HepG2 (cell line): ENCODE measurements at regions not wholly inside any gene's neighbourhood (a gene's known extent, or its start where the extent isn't known, plus 50 kb on each side); places are given as distances from the start of the nearest gene placed in this dataset.

Source experiments
- CEBPG ChIP-seq: IDR thresholded peaks from 2 replicates; pipeline ENCODE4 v1.6.1; 2016
- DPF2 ChIP-seq: sonication (generic); formaldehyde crosslinking; IDR thresholded peaks from 2 replicates; pipeline ENCODE4 v1.4.0; 2020; ENCODE audit warnings: mild to moderate bottlenecking, low read depth, missing genetic modification reagents, borderline replicate concordance
- FOSL2 ChIP-seq: sonication (generic); formaldehyde crosslinking; IDR thresholded peaks from 2 replicates; pipeline ENCODE4 v1.4.0; 2020; ENCODE audit warnings: missing genetic modification reagents
- HNF1A ChIP-seq, 2 experiments: sonication (generic) in 1 of 2; formaldehyde crosslinking in 1 of 2; IDR thresholded peaks; 2 replicates each; pipeline versions ENCODE4 v1.4.0 to v1.6.1; 2016 to 2020; ENCODE audit warnings: borderline replicate concordance in 1 of 2, low read depth in 1 of 2, mild to moderate bottlenecking in 1 of 2, missing genetic modification reagents in 1 of 2
- HNRNPUL1 ChIP-seq: fragments of 200-400 bp; formaldehyde crosslinking; IDR thresholded peaks from 2 replicates; pipeline ENCODE4 v1.6.1; 2017; ENCODE audit warnings: low read depth, mild to moderate bottlenecking, low read length, moderate library complexity
- KAT7 ChIP-seq: IDR thresholded peaks from 2 replicates; pipeline ENCODE4 v1.6.1; 2018; ENCODE audit warnings: borderline replicate concordance, missing compliant biosample characterization
- MEIS1 ChIP-seq: sonication (generic); formaldehyde crosslinking; IDR thresholded peaks from 2 replicates; pipeline ENCODE4 v1.9.0; 2021; ENCODE audit warnings: mild to moderate bottlenecking, missing genetic modification reagents, moderate library complexity, borderline replicate concordance
- MYC ChIP-seq: sonication (generic); formaldehyde crosslinking; IDR thresholded peaks from 2 replicates; pipeline ENCODE4 v1.9.0; 2021; ENCODE audit warnings: missing genetic modification reagents, borderline replicate concordance
- PHF5A ChIP-seq: IDR thresholded peaks from one replicate; pipeline ENCODE4 v1.6.1; 2018; ENCODE audit warnings: low read depth, missing genetic modification reagents; ENCODE audit not compliant: unreplicated experiment
- POLR2A ChIP-seq, 2 experiments: IDR thresholded peaks; 2 replicates each; pipeline ENCODE4 v1.6.1; 2011; ENCODE audit warnings: low read depth in 2 of 2, low read length in 2 of 2, mild to moderate bottlenecking in 1 of 2, moderate library complexity in 1 of 2; ENCODE audit not compliant: insufficient read depth in 1 of 2
- POLR2AphosphoS5 ChIP-seq: IDR thresholded peaks from 2 replicates; pipeline ENCODE4 v1.6.1; 2012; ENCODE audit warnings: low read depth, low read length
- SIN3A ChIP-seq: IDR thresholded peaks from 2 replicates; pipeline ENCODE4 v1.6.1; 2011; ENCODE audit warnings: low read depth, mild to moderate bottlenecking, control low read depth, low read length, borderline replicate concordance
- SIX1 ChIP-seq: sonication (generic); formaldehyde crosslinking; IDR thresholded peaks from 2 replicates; pipeline ENCODE4 v1.4.0; 2020; ENCODE audit warnings: missing genetic modification reagents, borderline replicate concordance
- SOX6 ChIP-seq, 2 experiments: fragments of 450-650 bp in 1 of 2; sonication (generic) in 1 of 2; formaldehyde crosslinking in 1 of 2; IDR thresholded peaks; 2 replicates each; pipeline versions ENCODE4 v1.4.0 to v1.6.1; 2017 to 2020; ENCODE audit warnings: antibody characterized with exemption in 1 of 2, mild to moderate bottlenecking in 1 of 2, missing genetic modification reagents in 1 of 2
- TARDBP ChIP-seq: sonication (generic); formaldehyde crosslinking; IDR thresholded peaks from 2 replicates; pipeline ENCODE4 v1.8.0; 2022; ENCODE audit warnings: mild to moderate bottlenecking, missing genetic modification reagents
- ZNF20 ChIP-seq: sonication (generic); formaldehyde crosslinking; IDR thresholded peaks from 2 replicates; pipeline ENCODE4 v1.4.0; 2020; ENCODE audit warnings: mild to moderate bottlenecking, moderate library complexity, missing genetic modification reagents
- ZNF232 ChIP-seq: sonication (generic); formaldehyde crosslinking; IDR thresholded peaks from 2 replicates; pipeline ENCODE4 v1.4.0; 2020; ENCODE audit warnings: missing genetic modification reagents, borderline replicate concordance
- ZNF589 ChIP-seq: sonication (generic); formaldehyde crosslinking; conservative IDR thresholded peaks from 2 replicates; pipeline ENCODE4 v1.8.0; 2022; ENCODE audit warnings: mild to moderate bottlenecking, moderate library complexity, missing genetic modification reagents
- ZNF607 ChIP-seq: sonication (generic); formaldehyde crosslinking; IDR thresholded peaks from 2 replicates; pipeline ENCODE4 v1.5.1; 2020; ENCODE audit warnings: missing genetic modification reagents, mild to moderate bottlenecking, borderline replicate concordance
- ZSCAN21 ChIP-seq: sonication (generic); formaldehyde crosslinking; IDR thresholded peaks from 2 replicates; pipeline ENCODE4 v1.8.0; 2022; ENCODE audit warnings: mild to moderate bottlenecking, missing genetic modification reagents, moderate library complexity, borderline replicate concordance
- TF ChIP-seq, protein P1 (sequence below): sonication (generic); formaldehyde crosslinking; IDR thresholded peaks from 2 replicates; pipeline ENCODE4 v1.4.0; 2020; ENCODE audit warnings: missing genetic modification reagents
- TF ChIP-seq, protein P2 (sequence below): sonication (generic); formaldehyde crosslinking; IDR thresholded peaks from 2 replicates; pipeline ENCODE4 v1.4.0; 2020; ENCODE audit warnings: missing genetic modification reagents

- TF ChIP-seq ZNF232 (CRISPR knock-in tag) (no peak), POLR2A (IDR thresholded peaks at IDR 0.05; ENCODE audit: insufficient read depth in 1 of 2, low read depth in 2 of 2, low read length in 2 of 2) (peak; percentile 50), FOSL2 (peak; percentile 89), DPF2 (CRISPR knock-in tag) (peak; percentile 84; the same call in 1 of the 2 replicates), ZNF589 (CRISPR knock-in tag) (no peak), ZSCAN21 (CRISPR knock-in tag) (peak; percentile 38; the same call in 1 of the 2 replicates), CEBPG (CRISPR knock-in tag) (peak; percentile 96), POLR2AphosphoS5 (peak; percentile 48), HNF1A (IDR thresholded peaks at IDR 0.05; ENCODE audit: low read depth) (peak; percentile 81), HNF1A (CRISPR knock-in tag; IDR thresholded peaks at IDR 0.05; ENCODE audit: borderline replicate concordance) (peak; percentile 91; the same call in 1 of the 2 replicates), KAT7 (CRISPR knock-in tag) (peak; percentile 68; the same call in 1 of the 2 replicates), ZNF607 (CRISPR knock-in tag) (no peak), HNRNPUL1 (0 out of 2 replicates have a peak, but pooled peaks have one; percentile 30), ZNF20 (CRISPR knock-in tag) (no peak), TARDBP (peak; percentile 78; the same call in 1 of the 2 replicates), PHF5A (CRISPR knock-in tag) (peak; percentile 74), MEIS1 (CRISPR knock-in tag) (peak; percentile 82; the same call in 1 of the 2 replicates), MYC (peak; percentile 59; the same call in 1 of the 2 replicates), SOX6 (IDR thresholded peaks at IDR 0.05) (no peak), SOX6 (CRISPR knock-in tag; IDR thresholded peaks at IDR 0.05) (peak; percentile 94), SIN3A (no peak), SIX1 (CRISPR knock-in tag) (peak; percentile 72; the same call in 1 of the 2 replicates)
- TF ChIP-seq, protein P1, sequence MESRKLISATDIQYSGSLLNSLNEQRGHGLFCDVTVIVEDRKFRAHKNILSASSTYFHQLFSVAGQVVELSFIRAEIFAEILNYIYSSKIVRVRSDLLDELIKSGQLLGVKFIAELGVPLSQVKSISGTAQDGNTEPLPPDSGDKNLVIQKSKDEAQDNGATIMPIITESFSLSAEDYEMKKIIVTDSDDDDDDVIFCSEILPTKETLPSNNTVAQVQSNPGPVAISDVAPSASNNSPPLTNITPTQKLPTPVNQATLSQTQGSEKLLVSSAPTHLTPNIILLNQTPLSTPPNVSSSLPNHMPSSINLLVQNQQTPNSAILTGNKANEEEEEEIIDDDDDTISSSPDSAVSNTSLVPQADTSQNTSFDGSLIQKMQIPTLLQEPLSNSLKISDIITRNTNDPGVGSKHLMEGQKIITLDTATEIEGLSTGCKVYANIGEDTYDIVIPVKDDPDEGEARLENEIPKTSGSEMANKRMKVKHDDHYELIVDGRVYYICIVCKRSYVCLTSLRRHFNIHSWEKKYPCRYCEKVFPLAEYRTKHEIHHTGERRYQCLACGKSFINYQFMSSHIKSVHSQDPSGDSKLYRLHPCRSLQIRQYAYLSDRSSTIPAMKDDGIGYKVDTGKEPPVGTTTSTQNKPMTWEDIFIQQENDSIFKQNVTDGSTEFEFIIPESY (CRISPR knock-in tag): peak; percentile 47; the same call in 1 of the 2 replicates
- TF ChIP-seq, protein P2, sequence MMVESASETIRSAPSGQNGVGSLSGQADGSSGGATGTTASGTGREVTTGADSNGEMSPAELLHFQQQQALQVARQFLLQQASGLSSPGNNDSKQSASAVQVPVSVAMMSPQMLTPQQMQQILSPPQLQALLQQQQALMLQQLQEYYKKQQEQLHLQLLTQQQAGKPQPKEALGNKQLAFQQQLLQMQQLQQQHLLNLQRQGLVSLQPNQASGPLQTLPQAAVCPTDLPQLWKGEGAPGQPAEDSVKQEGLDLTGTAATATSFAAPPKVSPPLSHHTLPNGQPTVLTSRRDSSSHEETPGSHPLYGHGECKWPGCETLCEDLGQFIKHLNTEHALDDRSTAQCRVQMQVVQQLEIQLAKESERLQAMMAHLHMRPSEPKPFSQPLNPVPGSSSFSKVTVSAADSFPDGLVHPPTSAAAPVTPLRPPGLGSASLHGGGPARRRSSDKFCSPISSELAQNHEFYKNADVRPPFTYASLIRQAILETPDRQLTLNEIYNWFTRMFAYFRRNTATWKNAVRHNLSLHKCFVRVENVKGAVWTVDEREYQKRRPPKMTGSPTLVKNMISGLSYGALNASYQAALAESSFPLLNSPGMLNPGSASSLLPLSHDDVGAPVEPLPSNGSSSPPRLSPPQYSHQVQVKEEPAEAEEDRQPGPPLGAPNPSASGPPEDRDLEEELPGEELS (CRISPR knock-in tag): peak; percentile 84
Observed at GRCh38 chr5:67770431-67771025, 445.0 kb upstream of the PIK3R1 start (continued).
